CD4-positive, alpha-beta T cell treated with Interleukin-4 for 4 hours (primary cell): ENCODE measurements at regions not wholly inside any gene's neighbourhood (a gene's known extent, or its start where the extent isn't known, plus 50 kb on each side); places are given as distances from the start of the nearest gene placed in this dataset.

Experiments used
- DNase-seq: peaks from one replicate; pipeline ENCODE4 v3.0.0-alpha.2; 2020

GRCh38 chr3:109532257-109533216 is 195.2 kb upstream of the DPPA4 start:
- peak; percentile 46 for DNase-seq

- no peak for DNase-seq
Observed at GRCh38 chr3:109545746-109546145, 208.4 kb upstream of the DPPA4 start.

- DNase-seq, result no peak
Observed at GRCh38 chr3:109548192-109548938, 211.0 kb upstream of the DPPA4 start.

GRCh38 chr3:109553591-109554371 is 216.4 kb upstream of the DPPA4 start:
- no peak for DNase-seq

- DNase-seq, result no peak
Observed at GRCh38 chr3:109559389-109559788, 222.0 kb upstream of the DPPA4 start.

- DNase-seq, result peak; percentile 47
Observed at GRCh38 chr3:109563149-109563548, 225.8 kb upstream of the DPPA4 start.

- DNase-seq, result no peak
Observed at GRCh38 chr3:109569135-109569846, 231.9 kb upstream of the DPPA4 start.

GRCh38 chr3:109570408-109570807 is 233.1 kb upstream of the DPPA4 start:
- DNase-seq, result no peak

GRCh38 chr3:109572301-109572700 is 235.0 kb upstream of the DPPA4 start:
- no peak for DNase-seq

GRCh38 chr3:109596991-109597390 is 259.6 kb upstream of the DPPA4 start:
- DNase-seq, result no peak

- no peak for DNase-seq
Observed at GRCh38 chr3:109597444-109597843, 260.1 kb upstream of the DPPA4 start.

- DNase-seq, result no peak
Observed at GRCh38 chr3:109607897-109608296, 270.6 kb upstream of the DPPA4 start.

GRCh38 chr3:109608574-109608973 is 271.2 kb upstream of the DPPA4 start:
- no peak for DNase-seq

GRCh38 chr3:109618766-109619378 is 281.5 kb upstream of the DPPA4 start:
- DNase-seq, result no peak

GRCh38 chr3:109631897-109632296 is 294.6 kb upstream of the DPPA4 start:
- no peak for DNase-seq

- DNase-seq, result no peak
Observed at GRCh38 chr3:109640146-109640652, 302.9 kb upstream of the DPPA4 start.

GRCh38 chr3:109642025-109642424 is 304.7 kb upstream of the DPPA4 start:
- no peak for DNase-seq

GRCh38 chr3:109643590-109643989 is 306.2 kb upstream of the DPPA4 start:
- DNase-seq, result no peak

- no peak for DNase-seq
Observed at GRCh38 chr3:109644332-109644731, 307.0 kb upstream of the DPPA4 start.

- no peak for DNase-seq
Observed at GRCh38 chr3:109644746-109645145, 307.4 kb upstream of the DPPA4 start.

GRCh38 chr3:109648027-109648426 is 310.7 kb upstream of the DPPA4 start:
- DNase-seq, result no peak

GRCh38 chr3:109656225-109656624 is 318.9 kb upstream of the DPPA4 start:
- no peak for DNase-seq
